ENCODE measurements at regions not wholly inside any gene's neighbourhood (a gene's known extent, or its start where the extent isn't known, plus 50 kb on each side); places are given as distances from the start of the nearest gene placed in this dataset.

- H2BK12ac ChIP-seq (ENCODE audit: insufficient read length, low read depth, low read length) = no peak overlapping the region
- Mint-ChIP-seq H3K4me3 (no peak overlapping the region), H3K9me3 (no peaks in the 10 kb centered on the region; a peak in 1 of 5 replicates), H3K27me3 (ENCODE audit: low read depth) (peaks cover 4% of the 10 kb centered on the region), H3K36me3 (ENCODE audit: insufficient read depth in 1 of 3, low read depth in 3 of 3) (no peaks in the 10 kb centered on the region), H3K4me1 (peaks cover 30 to 31% of the 10 kb centered on the region in 2 experiments), H3K27ac (no peak overlapping the region)
- no peak overlapping the region for H2BK5ac ChIP-seq (ENCODE audit: insufficient read length, low read length)
- H3K9ac ChIP-seq (ENCODE audit: extremely low read depth, insufficient read length, low read length) = no peak overlapping the region
- H3K4me2 ChIP-seq (ENCODE audit: insufficient read depth, insufficient read length, low read length) = no peak overlapping the region
- no CpG with 5 or more reads among the region's 2 CpGs for WGBS (ENCODE audit: extremely low coverage, insufficient read length, low lambda C conversion rate)
- no peak for DNase-seq
- no peak overlapping the region for H3T11ph ChIP-seq (ENCODE audit: low read length)
- no peak overlapping the region for H4K8ac ChIP-seq (replicated peaks; ENCODE audit: insufficient read length, low read depth, low read length)
- H2BK20ac ChIP-seq (ENCODE audit: low read depth, low read length, poor library complexity, severe bottlenecking) = no peak overlapping the region
- H3K9me3 ChIP-seq (ENCODE audit: control insufficient read depth, low read depth, low read length) = no peaks in the 10 kb centered on the region
- H4K20me1 ChIP-seq (ENCODE audit: control insufficient read depth, insufficient read depth, insufficient read length) = no peaks in the 10 kb centered on the region
- no peak overlapping the region for H4K91ac ChIP-seq (ENCODE audit: insufficient read length, low read depth, low read length)
- no peak for TF ChIP-seq CTCF (conservative IDR thresholded peaks at IDR 0.05)
- H2AK5ac ChIP-seq (ENCODE audit: insufficient read length, low read length) = no peak overlapping the region
- no peaks in the 10 kb centered on the region; the same call in 1 of the 2 replicates for H3K27me3 ChIP-seq (ENCODE audit: insufficient read depth, low read length)
- H2AFZ ChIP-seq (ENCODE audit: low read length) = no peak overlapping the region
- H2BK120ac ChIP-seq (ENCODE audit: low read depth, low read length, poor library complexity, severe bottlenecking) = no peak overlapping the region
- no peak overlapping the region for H3K23ac ChIP-seq (ENCODE audit: insufficient read length, low read depth, low read length)
- H3K79me2 ChIP-seq (ENCODE audit: insufficient read depth, low read length) = no peaks in the 10 kb centered on the region
- H3K14ac ChIP-seq (ENCODE audit: insufficient read depth, low read length) = no peak overlapping the region
- no peak overlapping the region for H4K5ac ChIP-seq (ENCODE audit: insufficient read length, low read depth, low read length)
- H3K4ac ChIP-seq (ENCODE audit: low read depth, low read length) = no peak overlapping the region
- no peaks in the 10 kb centered on the region for H3K79me1 ChIP-seq (ENCODE audit: insufficient read depth, low read depth, low read length, poor library complexity, severe bottlenecking)
- H2BK15ac ChIP-seq (ENCODE audit: low read depth, low read length) = no peak overlapping the region
- no peaks in the 10 kb centered on the region for H3K23me2 ChIP-seq (ENCODE audit: insufficient read length, low read depth, low read length, poor library complexity, severe bottlenecking)
- H3K4me1 ChIP-seq (ENCODE audit: insufficient read depth, low read length) = no peaks in the 10 kb centered on the region; the same call in 1 of the 2 replicates
- H3K27ac ChIP-seq (ENCODE audit: insufficient read length, low read depth, low read length) = no peak overlapping the region
- H3K56ac ChIP-seq (ENCODE audit: insufficient read length, low read depth, low read length) = no peak overlapping the region
- no peak overlapping the region for H3K18ac ChIP-seq (ENCODE audit: insufficient read length, low read depth, low read length)
Measured at GRCh38 chr3:44125246-44125645, 116.4 kb upstream of the TOPAZ1 start.

Measured in H9 (cell line).